ENCODE measurements at regions not wholly inside any gene's neighbourhood (a gene's known extent, or its start where the extent isn't known, plus 50 kb on each side); places are given as distances from the start of the nearest gene placed in this dataset.

- Histone ChIP-seq H3K36me3 (no peaks in the 10 kb centered on the region), H3K9me3 (no peaks in the 10 kb centered on the region), H3K4me3 (no peak overlapping the region), H3K27me3 (no peaks in the 10 kb centered on the region), H3K4me1 (ENCODE audit: insufficient read depth) (peaks cover 2% of the 10 kb centered on the region), H3K27ac (no peak overlapping the region)
- intact Hi-C loops (cut with DNase I), result no loop called here
- no peak for DNase-seq
- TF ChIP-seq EP300 (IDR thresholded peaks at IDR 0.05), result no peak
- TF ChIP-seq POLR2A (IDR thresholded peaks at IDR 0.05), result no peak
- no peak for TF ChIP-seq CTCF (IDR thresholded peaks at IDR 0.05)
- WGBS, 3 donors, result 15 to 20% (median 16%) methylated on average over 6 of the region's 6 CpGs
Observed at GRCh38 chr13:80083081-80083852, 257.7 kb downstream of the SPRY2 start.

GRCh38 chr13:80082396-80083080 lies 258.4 kb downstream of the SPRY2 start:
- H3K27ac ChIP-seq, result no peak overlapping the region
- intact Hi-C loops (cut with DNase I), result no loop called here

GRCh38 chr13:80074811-80075210 lies 266.1 kb downstream of the SPRY2 start:
- DNase-seq, result no peak
- TF ChIP-seq CTCF (IDR thresholded peaks at IDR 0.05) (no peak), EP300 (IDR thresholded peaks at IDR 0.05) (no peak), POLR2A (IDR thresholded peaks at IDR 0.05) (no peak)
- WGBS, 3 donors, result 90 to 96% (median 93%) methylated on average over 4 of the region's 4 CpGs
- H3K4me1 ChIP-seq (ENCODE audit: insufficient read depth), result no peaks in the 10 kb centered on the region
- H3K4me3 ChIP-seq, result no peak overlapping the region
- H3K27me3 ChIP-seq, result no peaks in the 10 kb centered on the region
- intact Hi-C loops (cut with DNase I), result no loop called here
- H3K36me3 ChIP-seq, result no peaks in the 10 kb centered on the region
- H3K9me3 ChIP-seq, result no peaks in the 10 kb centered on the region
- H3K27ac ChIP-seq, result no peak overlapping the region

More at GRCh38 chr13:80082396-80083080, 258.4 kb downstream of the SPRY2 start:
- H3K4me1 ChIP-seq (ENCODE audit: insufficient read depth), result peaks cover 2% of the 10 kb centered on the region
- no peaks in the 10 kb centered on the region for H3K27me3 ChIP-seq
- no peaks in the 10 kb centered on the region for H3K36me3 ChIP-seq
- DNase-seq, result no peak
- H3K9me3 ChIP-seq, result no peaks in the 10 kb centered on the region
- H3K4me3 ChIP-seq, result no peak overlapping the region
- TF ChIP-seq POLR2A (IDR thresholded peaks at IDR 0.05) (no peak), CTCF (IDR thresholded peaks at IDR 0.05) (no peak), EP300 (IDR thresholded peaks at IDR 0.05) (no peak)

GRCh38 chr13:80074143-80074752 lies 266.7 kb downstream of the SPRY2 start:
- DNase-seq, result no peak
- Histone ChIP-seq H3K4me1 (ENCODE audit: insufficient read depth) (no peaks in the 10 kb centered on the region), H3K9me3 (no peaks in the 10 kb centered on the region), H3K4me3 (no peak overlapping the region), H3K27ac (no peak overlapping the region), H3K36me3 (no peaks in the 10 kb centered on the region), H3K27me3 (no peaks in the 10 kb centered on the region)
- intact Hi-C loops (cut with DNase I), result no loop called here
- TF ChIP-seq EP300 (IDR thresholded peaks at IDR 0.05), result no peak
- no peak for TF ChIP-seq POLR2A (IDR thresholded peaks at IDR 0.05)
- 90 to 93% (median 92%) methylated on average over 13 of the region's 13 CpGs for WGBS, 3 donors

- intact Hi-C loops (cut with DNase I), result no loop called here
- Histone ChIP-seq H3K4me1 (ENCODE audit: insufficient read depth) (no peaks in the 10 kb centered on the region), H3K4me3 (no peak overlapping the region), H3K36me3 (no peaks in the 10 kb centered on the region), H3K27me3 (peaks cover 3% of the 10 kb centered on the region), H3K27ac (no peak overlapping the region), H3K9me3 (no peaks in the 10 kb centered on the region)
- no peak for DNase-seq
- TF ChIP-seq POLR2A (IDR thresholded peaks at IDR 0.05), result no peak
- TF ChIP-seq EP300 (IDR thresholded peaks at IDR 0.05), result no peak
- no peak for TF ChIP-seq CTCF (IDR thresholded peaks at IDR 0.05)
Observed at GRCh38 chr13:80072231-80072630, 268.7 kb downstream of the SPRY2 start.

Data from ovary (tissue), 7 donors.